ENCODE measurements at regions not wholly inside any gene's neighbourhood (a gene's known extent, or its start where the extent isn't known, plus 50 kb on each side); places are given as distances from the start of the nearest gene placed in this dataset.

GRCh38 chr3:15919971-15920370 is 122.2 kb upstream of the ANKRD28 start:
- no peak overlapping the region for H3K4me3 ChIP-seq (IDR thresholded peaks at IDR 0.05; ENCODE audit: insufficient read depth, low read depth, low read length)
- no peaks in the 10 kb centered on the region for H3K4me1 ChIP-seq (ENCODE audit: low read depth, poor library complexity, severe bottlenecking)
- no peaks in the 10 kb centered on the region for H3K36me3 ChIP-seq (ENCODE audit: insufficient read depth)
- no peak overlapping the region for H3K4me2 ChIP-seq
- H2AFZ ChIP-seq (ENCODE audit: low read depth), result no peak overlapping the region
- H3K9ac ChIP-seq, result no peak overlapping the region
- H3K79me2 ChIP-seq (ENCODE audit: insufficient read depth, low read depth), result no peaks in the 10 kb centered on the region
- no peak for TF ChIP-seq CTCF (conservative IDR thresholded peaks at IDR 0.05; ENCODE audit: low read depth, low read length)
- H3K27me3 ChIP-seq (ENCODE audit: insufficient read depth, low read depth), result no peaks in the 10 kb centered on the region
- H3K27ac ChIP-seq, result no peak overlapping the region
- no peaks in the 10 kb centered on the region for H4K20me1 ChIP-seq (ENCODE audit: insufficient read depth)

GRCh38 chr3:15923640-15924405 is 126.0 kb upstream of the ANKRD28 start:
- Histone ChIP-seq H3K36me3 (ENCODE audit: insufficient read depth) (no peaks in the 10 kb centered on the region), H3K9ac (no peak overlapping the region), H3K27ac (no peak overlapping the region), H3K4me3 (IDR thresholded peaks at IDR 0.05; ENCODE audit: insufficient read depth, low read depth, low read length) (no peak overlapping the region), H3K79me2 (ENCODE audit: insufficient read depth, low read depth) (no peaks in the 10 kb centered on the region), H3K4me2 (no peak overlapping the region), H3K4me1 (ENCODE audit: low read depth, poor library complexity, severe bottlenecking) (no peaks in the 10 kb centered on the region), H3K27me3 (ENCODE audit: insufficient read depth, low read depth) (no peaks in the 10 kb centered on the region), H4K20me1 (ENCODE audit: insufficient read depth) (no peaks in the 10 kb centered on the region), H2AFZ (ENCODE audit: low read depth) (no peak overlapping the region)
- TF ChIP-seq CTCF (conservative IDR thresholded peaks at IDR 0.05; ENCODE audit: low read depth, low read length), result no peak

GRCh38 chr3:15924914-15925313 is 127.1 kb upstream of the ANKRD28 start:
- Histone ChIP-seq H3K27ac (no peak overlapping the region), H3K4me3 (IDR thresholded peaks at IDR 0.05; ENCODE audit: insufficient read depth, low read depth, low read length) (no peak overlapping the region), H3K36me3 (ENCODE audit: insufficient read depth) (no peaks in the 10 kb centered on the region), H3K4me1 (ENCODE audit: low read depth, poor library complexity, severe bottlenecking) (no peaks in the 10 kb centered on the region), H3K79me2 (ENCODE audit: insufficient read depth, low read depth) (no peaks in the 10 kb centered on the region), H3K9ac (no peak overlapping the region), H3K4me2 (no peak overlapping the region), H3K27me3 (ENCODE audit: insufficient read depth, low read depth) (no peaks in the 10 kb centered on the region), H2AFZ (ENCODE audit: low read depth) (no peak overlapping the region), H4K20me1 (ENCODE audit: insufficient read depth) (no peaks in the 10 kb centered on the region)
- no peak for TF ChIP-seq CTCF (conservative IDR thresholded peaks at IDR 0.05; ENCODE audit: low read depth, low read length)

GRCh38 chr3:15926871-15927270 is 129.1 kb upstream of the ANKRD28 start:
- Histone ChIP-seq H3K4me1 (ENCODE audit: low read depth, poor library complexity, severe bottlenecking) (no peaks in the 10 kb centered on the region), H3K4me3 (IDR thresholded peaks at IDR 0.05; ENCODE audit: insufficient read depth, low read depth, low read length) (no peak overlapping the region), H4K20me1 (ENCODE audit: insufficient read depth) (no peaks in the 10 kb centered on the region), H3K27ac (no peak overlapping the region), H3K27me3 (ENCODE audit: insufficient read depth, low read depth) (no peaks in the 10 kb centered on the region), H3K36me3 (ENCODE audit: insufficient read depth) (no peaks in the 10 kb centered on the region), H3K79me2 (ENCODE audit: insufficient read depth, low read depth) (no peaks in the 10 kb centered on the region), H3K9ac (no peak overlapping the region), H3K4me2 (no peak overlapping the region), H2AFZ (ENCODE audit: low read depth) (no peak overlapping the region)
- TF ChIP-seq CTCF (conservative IDR thresholded peaks at IDR 0.05; ENCODE audit: low read depth, low read length), result no peak
